ENCODE measurements at regions not wholly inside any gene's neighbourhood (a gene's known extent, or its start where the extent isn't known, plus 50 kb on each side); places are given as distances from the start of the nearest gene placed in this dataset.

- no peak for ATAC-seq
- H3K27me3 ChIP-seq (ENCODE audit: low read depth): no peaks in the 10 kb centered on the region
- H3K27ac ChIP-seq: no peak overlapping the region
- intact Hi-C loops (cut with DNase I): no loop called here
- TF ChIP-seq CTCF (IDR thresholded peaks at IDR 0.05): no peak
- no peaks in the 10 kb centered on the region for H3K4me1 ChIP-seq
- DNase-seq: no peak
- no peaks in the 10 kb centered on the region for H3K9me3 ChIP-seq
- H3K4me3 ChIP-seq: no peak overlapping the region
- no peaks in the 10 kb centered on the region for H3K36me3 ChIP-seq
These were observed 132.1 kb upstream of the PELI2 start for GRCh38 chr14:55986069-55986468.

GRCh38 chr14:56000846-56001245, 117.4 kb upstream of the PELI2 start:
- no peak overlapping the region for H3K4me3 ChIP-seq
- no peak for ATAC-seq
- H3K9me3 ChIP-seq: no peaks in the 10 kb centered on the region
- no peak overlapping the region for H3K27ac ChIP-seq
- no peaks in the 10 kb centered on the region for H3K36me3 ChIP-seq
- peaks cover 11% of the 10 kb centered on the region for H3K4me1 ChIP-seq
- no peaks in the 10 kb centered on the region for H3K27me3 ChIP-seq (ENCODE audit: low read depth)
- intact Hi-C loops (cut with DNase I): no loop called here
- no peak for DNase-seq
- TF ChIP-seq CTCF (IDR thresholded peaks at IDR 0.05): no peak

GRCh38 chr14:56002342-56002741, 115.9 kb upstream of the PELI2 start:
- Histone ChIP-seq H3K9me3 (no peaks in the 10 kb centered on the region), H3K27me3 (ENCODE audit: low read depth) (no peaks in the 10 kb centered on the region), H3K4me1 (peaks cover 11% of the 10 kb centered on the region), H3K4me3 (no peak overlapping the region), H3K27ac (no peak overlapping the region), H3K36me3 (no peaks in the 10 kb centered on the region)
- ATAC-seq (no peak), DNase-seq (no peak)
- intact Hi-C loops (cut with DNase I): no loop called here
- TF ChIP-seq CTCF (IDR thresholded peaks at IDR 0.05): no peak

GRCh38 chr14:56002876-56003625, 115.2 kb upstream of the PELI2 start:
- no peak for DNase-seq
- no peak for TF ChIP-seq CTCF (IDR thresholded peaks at IDR 0.05)
- H3K36me3 ChIP-seq: no peaks in the 10 kb centered on the region
- no peaks in the 10 kb centered on the region for H3K27me3 ChIP-seq (ENCODE audit: low read depth)
- no peaks in the 10 kb centered on the region for H3K9me3 ChIP-seq
- intact Hi-C loops (cut with DNase I): no loop called here
- no peak overlapping the region for H3K4me3 ChIP-seq
- peaks cover 11% of the 10 kb centered on the region for H3K4me1 ChIP-seq
- no peak for ATAC-seq
- H3K27ac ChIP-seq: no peak overlapping the region

GRCh38 chr14:56004323-56004722, 113.9 kb upstream of the PELI2 start:
- DNase-seq: no peak
- H3K4me1 ChIP-seq: peaks cover 11% of the 10 kb centered on the region
- H3K36me3 ChIP-seq: no peaks in the 10 kb centered on the region
- no peaks in the 10 kb centered on the region for H3K27me3 ChIP-seq (ENCODE audit: low read depth)
- H3K27ac ChIP-seq: no peak overlapping the region
- intact Hi-C loops (cut with DNase I): no loop called here
- no peak for ATAC-seq
- no peak for TF ChIP-seq CTCF (IDR thresholded peaks at IDR 0.05)
- H3K9me3 ChIP-seq: no peaks in the 10 kb centered on the region
- H3K4me3 ChIP-seq: no peak overlapping the region

All from lower lobe of right lung (tissue), 2 donors.